Heart left ventricle (tissue), 16 donors: ENCODE measurements at regions not wholly inside any gene's neighbourhood (a gene's known extent, or its start where the extent isn't known, plus 50 kb on each side); places are given as distances from the start of the nearest gene placed in this dataset.

Experiments
- ATAC-seq, 4 donors: fragments of 200-7000 bp; cut with Tn5 transposase; one replicate each; pipeline ENCODE4 v1.9.1; 2020 to 2022; ENCODE audit warnings: moderate library complexity in 4 of 4, mild to moderate bottlenecking in 3 of 4, moderate number of reproducible peaks in 1 of 4
- DNase-seq, 5 donors: peaks; one replicate each; pipeline ENCODE4 v3.0.0-alpha.2; 2020
- H3K27ac ChIP-seq, 12 donors: fragments of 200-600 bp; sonication (generic) in 4 of 12; one replicate each; pipeline versions ENCODE4 v1.5.0 to v1.8.0; 2016 to 2022; ENCODE audit warnings: mild to moderate bottlenecking in 2 of 12
- H3K27me3 ChIP-seq, 9 donors: fragments of 200-600 bp; sonication (generic) in 2 of 9; one replicate each; pipeline versions ENCODE4 v1.5.1 to v1.8.0; 2016 to 2022; ENCODE audit warnings: mild to moderate bottlenecking in 3 of 9
- H3K36me3 ChIP-seq, 9 donors: fragments of 200-600 bp; sonication (generic) in 2 of 9; one replicate each; pipeline versions ENCODE4 v1.5.0 to v1.8.0; 2018 to 2022; ENCODE audit warnings: mild to moderate bottlenecking in 2 of 9
- H3K4me1 ChIP-seq, 12 donors: fragments of 200-600 bp; sonication (generic) in 4 of 12; one replicate each; pipeline versions ENCODE4 v1.5.0 to v1.8.0; 2016 to 2022; ENCODE audit warnings: mild to moderate bottlenecking in 3 of 12
- H3K4me3 ChIP-seq, 12 donors: fragments of 200-600 bp; sonication (generic) in 4 of 12; one replicate each; pipeline versions ENCODE4 v1.5.0 to v1.8.0; 2017 to 2022; ENCODE audit warnings: mild to moderate bottlenecking in 9 of 12, moderate library complexity in 4 of 12
- H3K9me3 ChIP-seq, 12 donors: fragments of 200-600 bp; sonication (generic) in 4 of 12; one replicate each; pipeline versions ENCODE4 v1.5.0 to v1.8.0; 2016 to 2022; ENCODE audit warnings: mild to moderate bottlenecking in 1 of 12
- CTCF ChIP-seq, 12 donors: fragments of 200-600 bp; sonication (generic) in 4 of 12; IDR thresholded peaks; one replicate each; pipeline versions ENCODE4 v1.5.0 to v1.8.0; 2018 to 2022; ENCODE audit warnings: antibody characterized with exemption in 12 of 12, mild to moderate bottlenecking in 5 of 12
- POLR2A ChIP-seq, 2 donors: fragments of 450-650 bp; IDR thresholded peaks; one replicate each; pipeline ENCODE4 v1.6.1; 2017; ENCODE audit warnings: antibody characterized with exemption in 2 of 2, mild to moderate bottlenecking in 2 of 2, moderate library complexity in 2 of 2
- WGBS, 4 donors: extraction: QIAGEN DNeasy Blood & Tissue Kit in 2 of 4; methylation state at CpG; one replicate each; pipeline versions ENCODE4 v1.1.5 to v1.1.7; 2013 to 2018; 5-methylcytosine and 5-hydroxymethylcytosine counted together
- intact Hi-C, 10 donors: fragments of 100-400 bp; cut with DNase I; formaldehyde crosslinking; loops; one replicate each; pipeline versions ENCODE4 v1.11.1 to v1.14.2; 2022
- donor health status: ischemic (EF 13 %, LVEDD 7.1; RV severe dilation, severe dysfunction).
- donor health status: healthy with polysubstance abuse.
- donor health status: DM: no; HTN: yes; CAD: no.
- donor health status: DM: no; HTN: no; CAD: no.
- donor health status: ischemic (EF 25% LVEDD 6.9; RV normal size, moderate dysfunction).
- donor health status: ischemic (EF 25% LVEDD 5.7; RV mildly dilated, moderate dysfunction).
- donor health status: healthy.
- donor health status: DM: yes; HTN: yes; CAD: no.
- donor health status: ischemic (EF 35%, LVEDD 5.7; RV mildly dilated, moderate dysfunction).
- donor health status: nonischemic (EF 11% LVEDD 7.7; RV severe dilation, severe dysfunction).
- donor health status: DM: yes; HTN: yes; CAD: no.
- donor health status: PGD.
- donor health status: ischemic (EF 29% LVEDD 5.4; RV normal size, mild dysfunction).
- donor health status: nonischemic (EF 23%, LVEDD 6.1; RV moderate dilation, normal function).

- WGBS, 4 donors: 78 to 90% (median 87%) methylated on average over 3 of the region's 3 CpGs
- Histone ChIP-seq H3K4me3 (no peak overlapping the region), H3K36me3 (no peaks in the 10 kb centered on the region), H3K9me3 (no peaks in the 10 kb centered on the region), H3K27ac (no peak overlapping the region), H3K4me1 (peaks cover 0 to 1% (median 0%) of the 10 kb centered on the region in 12 donors), H3K27me3 (no peaks in the 10 kb centered on the region)
- TF ChIP-seq CTCF (IDR thresholded peaks at IDR 0.05) (no peak), POLR2A (IDR thresholded peaks at IDR 0.05) (no peak)
- DNase-seq: no peak
- ATAC-seq: no peak
- intact Hi-C loops: no loop called here
Observed at GRCh38 chr13:65603160-65603559, 1627.0 kb downstream of the PCDH9 start.

GRCh38 chr13:65601855-65602254 is 1628.3 kb downstream of the PCDH9 start:
- ATAC-seq (no peak), DNase-seq (no peak)
- TF ChIP-seq CTCF (IDR thresholded peaks at IDR 0.05) (no peak), POLR2A (IDR thresholded peaks at IDR 0.05) (no peak)
- H3K4me1 ChIP-seq: peaks cover 0 to 9% (median 0%) of the 10 kb centered on the region in 12 donors
- H3K36me3 ChIP-seq: no peaks in the 10 kb centered on the region
- WGBS, 4 donors: 73 to 80% (median 75%) methylated on average over 1 of the region's 1 CpG
- H3K27ac ChIP-seq: no peak overlapping the region
- intact Hi-C loops: no loop called here
- no peaks in the 10 kb centered on the region for H3K27me3 ChIP-seq
- no peak overlapping the region for H3K4me3 ChIP-seq
- H3K9me3 ChIP-seq: no peaks in the 10 kb centered on the region

GRCh38 chr13:65600702-65601101 is 1629.4 kb downstream of the PCDH9 start:
- 53 to 69% (median 58%) methylated on average over 4 of the region's 4 CpGs for WGBS, 4 donors
- H3K27ac ChIP-seq: no peak overlapping the region
- intact Hi-C loops: no loop called here

More at GRCh38 chr13:65600702-65601101, 1629.4 kb downstream of the PCDH9 start:
- TF ChIP-seq POLR2A (IDR thresholded peaks at IDR 0.05): no peak
- no peak for TF ChIP-seq CTCF (IDR thresholded peaks at IDR 0.05)
- no peaks in the 10 kb centered on the region for H3K27me3 ChIP-seq
- ATAC-seq: no peak
- DNase-seq: no peak
- no peaks in the 10 kb centered on the region for H3K36me3 ChIP-seq
- no peaks in the 10 kb centered on the region for H3K9me3 ChIP-seq
- H3K4me3 ChIP-seq: no peak overlapping the region
- H3K4me1 ChIP-seq: peaks cover 0 to 9% (median 0%) of the 10 kb centered on the region in 12 donors
